ENCODE measurements at regions not wholly inside any gene's neighbourhood (a gene's known extent, or its start where the extent isn't known, plus 50 kb on each side); places are given as distances from the start of the nearest gene placed in this dataset.

DNA sequence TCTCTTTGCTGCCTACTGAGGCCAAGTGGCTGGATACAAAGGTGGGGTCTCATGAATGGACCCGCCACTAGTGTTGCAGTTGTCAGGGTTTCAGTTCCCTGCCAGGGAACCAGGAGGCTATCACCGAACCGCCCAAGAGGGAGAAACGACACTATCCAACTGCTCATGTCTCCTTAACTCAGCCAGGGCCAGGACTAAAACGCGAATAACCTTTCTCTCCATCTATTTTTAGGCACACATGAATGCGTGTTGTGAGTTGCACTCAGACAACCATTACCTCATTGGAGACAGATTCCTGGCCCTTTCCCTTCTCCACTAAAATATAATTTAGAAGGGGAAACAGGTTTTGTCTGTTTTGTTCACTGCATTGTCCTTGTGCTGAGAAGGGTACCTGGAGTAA is 559.5 kb downstream of the SOCS6 start:
- TF ChIP-seq, protein P1, sequence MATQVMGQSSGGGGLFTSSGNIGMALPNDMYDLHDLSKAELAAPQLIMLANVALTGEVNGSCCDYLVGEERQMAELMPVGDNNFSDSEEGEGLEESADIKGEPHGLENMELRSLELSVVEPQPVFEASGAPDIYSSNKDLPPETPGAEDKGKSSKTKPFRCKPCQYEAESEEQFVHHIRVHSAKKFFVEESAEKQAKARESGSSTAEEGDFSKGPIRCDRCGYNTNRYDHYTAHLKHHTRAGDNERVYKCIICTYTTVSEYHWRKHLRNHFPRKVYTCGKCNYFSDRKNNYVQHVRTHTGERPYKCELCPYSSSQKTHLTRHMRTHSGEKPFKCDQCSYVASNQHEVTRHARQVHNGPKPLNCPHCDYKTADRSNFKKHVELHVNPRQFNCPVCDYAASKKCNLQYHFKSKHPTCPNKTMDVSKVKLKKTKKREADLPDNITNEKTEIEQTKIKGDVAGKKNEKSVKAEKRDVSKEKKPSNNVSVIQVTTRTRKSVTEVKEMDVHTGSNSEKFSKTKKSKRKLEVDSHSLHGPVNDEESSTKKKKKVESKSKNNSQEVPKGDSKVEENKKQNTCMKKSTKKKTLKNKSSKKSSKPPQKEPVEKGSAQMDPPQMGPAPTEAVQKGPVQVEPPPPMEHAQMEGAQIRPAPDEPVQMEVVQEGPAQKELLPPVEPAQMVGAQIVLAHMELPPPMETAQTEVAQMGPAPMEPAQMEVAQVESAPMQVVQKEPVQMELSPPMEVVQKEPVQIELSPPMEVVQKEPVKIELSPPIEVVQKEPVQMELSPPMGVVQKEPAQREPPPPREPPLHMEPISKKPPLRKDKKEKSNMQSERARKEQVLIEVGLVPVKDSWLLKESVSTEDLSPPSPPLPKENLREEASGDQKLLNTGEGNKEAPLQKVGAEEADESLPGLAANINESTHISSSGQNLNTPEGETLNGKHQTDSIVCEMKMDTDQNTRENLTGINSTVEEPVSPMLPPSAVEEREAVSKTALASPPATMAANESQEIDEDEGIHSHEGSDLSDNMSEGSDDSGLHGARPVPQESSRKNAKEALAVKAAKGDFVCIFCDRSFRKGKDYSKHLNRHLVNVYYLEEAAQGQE (IDR thresholded peaks at IDR 0.05; ENCODE audit: insufficient read depth in 1 of 2, low read depth in 2 of 2, low read length in 2 of 2) = no peak
- TF ChIP-seq POLR2AphosphoS5 (IDR thresholded peaks at IDR 0.05; ENCODE audit: low read depth, low read length) = no peak

Measured in PFSK-1 (cell line).